ENCODE measurements at regions not wholly inside any gene's neighbourhood (a gene's known extent, or its start where the extent isn't known, plus 50 kb on each side); places are given as distances from the start of the nearest gene placed in this dataset.

GRCh38 chr17:79452706-79453105, 158.1 kb downstream of the RBFOX3 start:
- no peak for DNase-seq (ENCODE audit: low read depth)
- TF ChIP-seq CTCF (IDR thresholded peaks at IDR 0.05; ENCODE audit: insufficient read depth, low read depth, low read length, missing control alignments) = no peak
- no peak overlapping the region for H3K4me3 ChIP-seq (ENCODE audit: low read length)

GRCh38 chr17:79451167-79451566, 159.7 kb downstream of the RBFOX3 start:
- H3K4me3 ChIP-seq (ENCODE audit: low read length) = no peak overlapping the region
- no peak for TF ChIP-seq CTCF (IDR thresholded peaks at IDR 0.05; ENCODE audit: insufficient read depth, low read depth, low read length, missing control alignments)

GRCh38 chr17:79446399-79447009, 164.3 kb downstream of the RBFOX3 start:
- no peak for DNase-seq (ENCODE audit: low read depth)
- TF ChIP-seq CTCF (IDR thresholded peaks at IDR 0.05; ENCODE audit: insufficient read depth, low read depth, low read length, missing control alignments) = no peak
- no peak overlapping the region for H3K4me3 ChIP-seq (ENCODE audit: low read length)

More at GRCh38 chr17:79451167-79451566, 159.7 kb downstream of the RBFOX3 start:
- no peak for DNase-seq (ENCODE audit: low read depth)

- H3K4me3 ChIP-seq (ENCODE audit: low read length) = no peak overlapping the region
- DNase-seq (ENCODE audit: low read depth) = no peak
- no peak for TF ChIP-seq CTCF (IDR thresholded peaks at IDR 0.05; ENCODE audit: insufficient read depth, low read depth, low read length, missing control alignments)
These were observed 166.7 kb downstream of the RBFOX3 start for GRCh38 chr17:79444198-79444597.

GRCh38 chr17:79443026-79443425, 167.8 kb downstream of the RBFOX3 start:
- no peak for DNase-seq (ENCODE audit: low read depth)
- no peak for TF ChIP-seq CTCF (IDR thresholded peaks at IDR 0.05; ENCODE audit: insufficient read depth, low read depth, low read length, missing control alignments)
- H3K4me3 ChIP-seq (ENCODE audit: low read length) = no peak overlapping the region

- H3K4me3 ChIP-seq (ENCODE audit: low read length) = no peak overlapping the region
- no peak for TF ChIP-seq CTCF (IDR thresholded peaks at IDR 0.05; ENCODE audit: insufficient read depth, low read depth, low read length, missing control alignments)
- DNase-seq (ENCODE audit: low read depth) = no peak
These were observed 169.3 kb downstream of the RBFOX3 start for GRCh38 chr17:79441356-79442160.
